ENCODE measurements at regions not wholly inside any gene's neighbourhood (a gene's known extent, or its start where the extent isn't known, plus 50 kb on each side); places are given as distances from the start of the nearest gene placed in this dataset.

GRCh38 chr5:152135827-152136226, 211.2 kb upstream of the GLRA1 start:
- ChIA-PET CTCF (no interaction called here), POLR2A (no interaction called here)
- no peak for TF ChIP-seq CTCF (IDR thresholded peaks at IDR 0.05; ENCODE audit: insufficient read depth, low read depth, low read length)
- H3K4me3 ChIP-seq (ENCODE audit: low read depth, low read length): no peak overlapping the region
- no peaks in the 10 kb centered on the region for H3K36me3 ChIP-seq (ENCODE audit: control insufficient read depth, insufficient read depth, low read length)
- DNase-seq (ENCODE audit: low read depth): no peak
- H3K27me3 ChIP-seq (ENCODE audit: control insufficient read depth, insufficient read depth, low read length): no peaks in the 10 kb centered on the region

GRCh38 chr5:152125661-152126205, 201.1 kb upstream of the GLRA1 start:
- no peak overlapping the region for H3K4me3 ChIP-seq (ENCODE audit: low read depth, low read length)
- ChIA-PET CTCF (interaction anchor here (1.5 kb wide), 1 partner anchor 17 kb away, joined by 6 read pairs; no protein-coding TSS in a partner anchor), POLR2A (no interaction called here)
- no peaks in the 10 kb centered on the region for H3K36me3 ChIP-seq (ENCODE audit: control insufficient read depth, insufficient read depth, low read length)
- H3K27me3 ChIP-seq (ENCODE audit: control insufficient read depth, insufficient read depth, low read length): no peaks in the 10 kb centered on the region
- no peak for DNase-seq (ENCODE audit: low read depth)
- TF ChIP-seq CTCF (IDR thresholded peaks at IDR 0.05; ENCODE audit: insufficient read depth, low read depth, low read length): no peak

- Histone ChIP-seq H3K36me3 (ENCODE audit: control insufficient read depth, insufficient read depth, low read length) (no peaks in the 10 kb centered on the region), H3K27me3 (ENCODE audit: control insufficient read depth, insufficient read depth, low read length) (no peaks in the 10 kb centered on the region), H3K4me3 (ENCODE audit: low read depth, low read length) (no peak overlapping the region)
- ChIA-PET POLR2A (no interaction called here), CTCF (interaction anchor here (1.0 to 1.5 kb wide), 2 partner anchors 19 to 299 kb away, joined by 3 to 6 read pairs; no protein-coding TSS in a partner anchor)
- no peak for DNase-seq (ENCODE audit: low read depth)
- TF ChIP-seq CTCF (IDR thresholded peaks at IDR 0.05; ENCODE audit: insufficient read depth, low read depth, low read length): no peak
Observed at GRCh38 chr5:152124409-152125041, 199.9 kb upstream of the GLRA1 start.

- ChIA-PET POLR2A (no interaction called here), CTCF (interaction anchor here (0.6 kb wide), 1 partner anchor 133 kb away, joined by 3 read pairs; no protein-coding TSS in a partner anchor)
- DNase-seq (ENCODE audit: low read depth): no peak
- H3K27me3 ChIP-seq (ENCODE audit: control insufficient read depth, insufficient read depth, low read length): no peaks in the 10 kb centered on the region
- no peak for TF ChIP-seq CTCF (IDR thresholded peaks at IDR 0.05; ENCODE audit: insufficient read depth, low read depth, low read length)
- H3K4me3 ChIP-seq (ENCODE audit: low read depth, low read length): no peak overlapping the region
- H3K36me3 ChIP-seq (ENCODE audit: control insufficient read depth, insufficient read depth, low read length): no peaks in the 10 kb centered on the region
Observed at GRCh38 chr5:152118676-152119470, 194.2 kb upstream of the GLRA1 start.

GRCh38 chr5:152116934-152117333, 192.3 kb upstream of the GLRA1 start:
- Histone ChIP-seq H3K4me3 (ENCODE audit: low read depth, low read length) (no peak overlapping the region), H3K36me3 (ENCODE audit: control insufficient read depth, insufficient read depth, low read length) (no peaks in the 10 kb centered on the region), H3K27me3 (ENCODE audit: control insufficient read depth, insufficient read depth, low read length) (no peaks in the 10 kb centered on the region)
- CTCF ChIA-PET: no interaction called here
- POLR2A ChIA-PET: no interaction called here
- no peak for TF ChIP-seq CTCF (IDR thresholded peaks at IDR 0.05; ENCODE audit: insufficient read depth, low read depth, low read length)
- DNase-seq (ENCODE audit: low read depth): no peak

Data from BJ (cell line).